ENCODE measurements at regions not wholly inside any gene's neighbourhood (a gene's known extent, or its start where the extent isn't known, plus 50 kb on each side); places are given as distances from the start of the nearest gene placed in this dataset.

DNA sequence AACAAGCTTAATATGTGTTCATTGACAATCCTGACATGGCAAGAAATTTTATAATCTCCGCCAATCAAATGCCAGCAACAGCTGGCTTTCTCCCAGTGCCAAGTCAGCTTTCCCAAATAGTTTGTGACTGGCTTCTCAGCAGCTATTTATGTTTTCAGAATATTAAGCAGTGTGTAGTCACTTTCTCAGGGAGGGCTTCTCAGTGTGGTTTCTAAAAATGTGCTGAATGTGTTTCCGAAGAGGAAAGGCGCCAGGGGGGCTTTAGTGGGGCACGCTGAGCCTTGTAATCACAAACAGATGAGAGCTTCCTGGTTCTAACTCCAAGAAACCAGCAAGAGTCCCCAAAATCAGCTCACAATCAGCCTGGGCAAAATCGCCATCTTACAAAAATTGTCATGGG is 258.7 kb upstream of the CPEB2 start:
- no peak for TF ChIP-seq CTCF (IDR thresholded peaks at IDR 0.05 in 4 of 5, conservative IDR thresholded peaks at IDR 0.05 in 1 of 5)
- TF ChIP-seq POLR2A (IDR thresholded peaks at IDR 0.05) = no peak

All from gastrocnemius medialis (tissue), 4 donors.